ENCODE measurements at regions not wholly inside any gene's neighbourhood (a gene's known extent, or its start where the extent isn't known, plus 50 kb on each side); places are given as distances from the start of the nearest gene placed in this dataset.

DNA sequence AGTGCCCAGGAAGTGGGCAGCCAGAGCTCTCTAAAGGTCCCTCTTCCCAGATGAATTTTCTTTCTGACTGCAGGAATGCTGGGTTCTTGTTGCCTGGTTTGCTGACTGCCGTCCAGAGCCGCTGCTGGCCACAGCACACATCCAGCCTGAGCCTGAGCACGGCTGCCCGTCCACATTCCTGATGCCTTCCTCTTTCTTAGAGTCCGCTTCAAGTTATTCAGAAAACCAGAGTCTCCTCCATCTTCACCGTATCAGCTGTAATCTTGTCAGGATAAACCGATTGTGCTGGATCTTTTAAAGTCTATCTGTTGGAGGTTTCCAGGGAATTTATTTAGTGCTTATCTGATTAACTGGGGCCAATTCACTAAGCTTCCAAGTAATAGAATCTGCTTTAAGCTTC, 84.8 kb upstream of the BCAR3 start:
- TF ChIP-seq, protein P1, sequence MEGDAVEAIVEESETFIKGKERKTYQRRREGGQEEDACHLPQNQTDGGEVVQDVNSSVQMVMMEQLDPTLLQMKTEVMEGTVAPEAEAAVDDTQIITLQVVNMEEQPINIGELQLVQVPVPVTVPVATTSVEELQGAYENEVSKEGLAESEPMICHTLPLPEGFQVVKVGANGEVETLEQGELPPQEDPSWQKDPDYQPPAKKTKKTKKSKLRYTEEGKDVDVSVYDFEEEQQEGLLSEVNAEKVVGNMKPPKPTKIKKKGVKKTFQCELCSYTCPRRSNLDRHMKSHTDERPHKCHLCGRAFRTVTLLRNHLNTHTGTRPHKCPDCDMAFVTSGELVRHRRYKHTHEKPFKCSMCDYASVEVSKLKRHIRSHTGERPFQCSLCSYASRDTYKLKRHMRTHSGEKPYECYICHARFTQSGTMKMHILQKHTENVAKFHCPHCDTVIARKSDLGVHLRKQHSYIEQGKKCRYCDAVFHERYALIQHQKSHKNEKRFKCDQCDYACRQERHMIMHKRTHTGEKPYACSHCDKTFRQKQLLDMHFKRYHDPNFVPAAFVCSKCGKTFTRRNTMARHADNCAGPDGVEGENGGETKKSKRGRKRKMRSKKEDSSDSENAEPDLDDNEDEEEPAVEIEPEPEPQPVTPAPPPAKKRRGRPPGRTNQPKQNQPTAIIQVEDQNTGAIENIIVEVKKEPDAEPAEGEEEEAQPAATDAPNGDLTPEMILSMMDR (IDR thresholded peaks at IDR 0.05) = no peak
- TF ChIP-seq POLR2A (IDR thresholded peaks at IDR 0.05) = no peak

All from testis (tissue), 2 donors.